ENCODE measurements at regions not wholly inside any gene's neighbourhood (a gene's known extent, or its start where the extent isn't known, plus 50 kb on each side); places are given as distances from the start of the nearest gene placed in this dataset.

- TF ChIP-seq CTCF (IDR thresholded peaks at IDR 0.05; ENCODE audit: poor library complexity) (no peak), EZH2phosphoT487 (IDR thresholded peaks at IDR 0.05; ENCODE audit: low read depth, severe bottlenecking, unreplicated experiment) (no peak)
Observed at GRCh38 chr6:159565181-159565710, 127.8 kb downstream of the SOD2 start.

All from hepatocyte (in vitro differentiated cells).